ENCODE measurements at regions not wholly inside any gene's neighbourhood (a gene's known extent, or its start where the extent isn't known, plus 50 kb on each side); places are given as distances from the start of the nearest gene placed in this dataset.
"Not testable (repeated sequence)": the region's sequence is repeated elsewhere in the genome, so short reads cannot be mapped to it uniquely, and the experiment has no call there.

GRCh38 chr12:107144441-107144840, 51.1 kb upstream of the CRY1 start:
- ATAC-seq (ENCODE audit: poor library complexity) = no peak
- intact Hi-C loops (cut with DNase I) = no loop called here

GRCh38 chr12:107144990-107145389, 51.6 kb upstream of the CRY1 start:
- intact Hi-C loops (cut with DNase I) = no loop called here
- ATAC-seq (ENCODE audit: poor library complexity) = no peak
- no peak for DNase-seq

More at GRCh38 chr12:107144441-107144840, 51.1 kb upstream of the CRY1 start:
- DNase-seq = no peak

GRCh38 chr12:107145397-107145796, 52.0 kb upstream of the CRY1 start:
- DNase-seq = no peak
- intact Hi-C loops (cut with DNase I) = no loop called here

GRCh38 chr12:107148107-107148506, 54.8 kb upstream of the CRY1 start:
- no peak for ATAC-seq (ENCODE audit: poor library complexity)
- intact Hi-C loops (cut with DNase I) = no loop called here
- no peak for DNase-seq

More at GRCh38 chr12:107145397-107145796, 52.0 kb upstream of the CRY1 start:
- no peak for ATAC-seq (ENCODE audit: poor library complexity)

GRCh38 chr12:107152315-107152714, 59.0 kb upstream of the CRY1 start:
- intact Hi-C loops (cut with DNase I) = no loop called here
- no peak for ATAC-seq (ENCODE audit: poor library complexity)
- no peak for DNase-seq

GRCh38 chr12:107159384-107159900, 66.1 kb upstream of the CRY1 start:
- no peak for DNase-seq
- intact Hi-C loops (cut with DNase I) = no loop called here
- ATAC-seq (ENCODE audit: poor library complexity) = no peak

GRCh38 chr12:107163413-107163812, 70.1 kb upstream of the CRY1 start:
- ATAC-seq (ENCODE audit: poor library complexity) (no peak), DNase-seq (no peak)
- intact Hi-C loops (cut with DNase I) = no loop called here

GRCh38 chr12:107164392-107164791, 71.0 kb upstream of the CRY1 start:
- intact Hi-C loops (cut with DNase I) = no loop called here
- DNase-seq (no peak), ATAC-seq (ENCODE audit: poor library complexity) (no peak)

GRCh38 chr12:107165581-107165980, 72.2 kb upstream of the CRY1 start:
- ATAC-seq (ENCODE audit: poor library complexity) (no peak), DNase-seq (no peak)
- intact Hi-C loops (cut with DNase I) = no loop called here

- DNase-seq (no peak), ATAC-seq (ENCODE audit: poor library complexity) (no peak)
- intact Hi-C loops (cut with DNase I) = no loop called here
These were observed 74.4 kb upstream of the CRY1 start for GRCh38 chr12:107167756-107168155.

- DNase-seq (no peak), ATAC-seq (ENCODE audit: poor library complexity) (no peak)
- intact Hi-C loops (cut with DNase I) = no loop called here
These were observed 75.9 kb upstream of the CRY1 start for GRCh38 chr12:107169200-107169599.

- ATAC-seq (ENCODE audit: poor library complexity) (no peak), DNase-seq (no peak)
- intact Hi-C loops (cut with DNase I) = no loop called here
These were observed 85.4 kb upstream of the CRY1 start for GRCh38 chr12:107178776-107179175.

- no peak for DNase-seq
- ATAC-seq (ENCODE audit: poor library complexity) = no peak
- intact Hi-C loops (cut with DNase I) = no loop called here
These were observed 86.5 kb upstream of the CRY1 start for GRCh38 chr12:107179871-107180270.

GRCh38 chr12:107180272-107180671, 86.9 kb upstream of the CRY1 start:
- ATAC-seq (ENCODE audit: poor library complexity) = no peak
- DNase-seq = no peak
- intact Hi-C loops (cut with DNase I) = no loop called here

GRCh38 chr12:107184359-107184930, 91.1 kb upstream of the CRY1 start:
- intact Hi-C loops (cut with DNase I) = no loop called here
- no peak for DNase-seq
- ATAC-seq (ENCODE audit: poor library complexity) = no peak

- ATAC-seq (ENCODE audit: poor library complexity) = no peak
- DNase-seq = no peak
- intact Hi-C loops (cut with DNase I) = no loop called here
These were observed 103.3 kb upstream of the CRY1 start for GRCh38 chr12:107196681-107197080.

- no peak for ATAC-seq (ENCODE audit: poor library complexity)
- intact Hi-C loops (cut with DNase I) = no loop called here
These were observed 107.0 kb upstream of the CRY1 start for GRCh38 chr12:107200394-107200793.

GRCh38 chr12:107207931-107208525, 114.7 kb upstream of the CRY1 start:
- intact Hi-C loops (cut with DNase I) = no loop called here
- ATAC-seq (ENCODE audit: poor library complexity) (no peak), DNase-seq (no peak)

More at GRCh38 chr12:107200394-107200793, 107.0 kb upstream of the CRY1 start:
- no peak for DNase-seq

GRCh38 chr12:107209700-107210099, 116.4 kb upstream of the CRY1 start:
- DNase-seq; ATAC-seq (ENCODE audit: poor library complexity); intact Hi-C loops (cut with DNase I): not testable (repeated sequence)

GRCh38 chr12:107214373-107214773, 121.0 kb upstream of the CRY1 start:
- intact Hi-C loops (cut with DNase I); DNase-seq: not testable (repeated sequence)

More at GRCh38 chr12:107214373-107214773, 121.0 kb upstream of the CRY1 start:
- ATAC-seq (ENCODE audit: poor library complexity) = not testable (repeated sequence)

Data from Right ventricle myocardium superior (tissue), 1 donor.